Thoracic aorta (tissue), 2 donors: ENCODE measurements at regions not wholly inside any gene's neighbourhood (a gene's known extent, or its start where the extent isn't known, plus 50 kb on each side); places are given as distances from the start of the nearest gene placed in this dataset.

ENCODE experiments used
- ATAC-seq: fragments of 150-250 bp; one replicate; pipeline ENCODE4 v1.8.0; 2017; ENCODE audit warnings: low read depth; ENCODE audit not compliant: insufficient number of reproducible peaks, low FRiP score
- DNase-seq: peaks from one replicate; pipeline ENCODE4 v3.0.0-alpha.2; 2020; ENCODE audit warnings: low spot score
- H3K27ac ChIP-seq, 2 donors: fragments of 200-600 bp; sonication (generic); 1 replicate in 1 of 2; 2 replicates in 1 of 2; pipeline ENCODE4 v1.5.1; 2016; ENCODE audit warnings: mild to moderate bottlenecking in 2 of 2, moderate library complexity in 2 of 2
- H3K27me3 ChIP-seq: fragments of 200-600 bp; sonication (generic); replicated peaks from 2 replicates; pipeline ENCODE4 v1.6.0; 2016; ENCODE audit warnings: mild to moderate bottlenecking; ENCODE audit not compliant: insufficient read depth
- H3K36me3 ChIP-seq: fragments of 200-600 bp; sonication (generic); one replicate; pipeline ENCODE4 v1.5.1; 2016
- H3K4me1 ChIP-seq, 2 donors: fragments of 200-600 bp; sonication (generic); 1 replicate in 1 of 2; 2 replicates in 1 of 2; pipeline versions ENCODE4 v1.5.1 to v1.6.0; 2016; ENCODE audit warnings: low read depth in 2 of 2, mild to moderate bottlenecking in 1 of 2; ENCODE audit not compliant: control insufficient read depth in 1 of 2
- H3K4me3 ChIP-seq: fragments of 200-600 bp; sonication (generic); 2 replicates; pipeline ENCODE4 v1.5.1; 2016; ENCODE audit warnings: mild to moderate bottlenecking
- H3K9me3 ChIP-seq: fragments of 200-600 bp; sonication (generic); 2 replicates; pipeline ENCODE4 v1.5.1; 2016
- TF ChIP-seq, protein P1 (sequence below): fragments of 200-600 bp; sonication (generic); IDR thresholded peaks from one replicate; pipeline ENCODE4 v1.5.1; 2019; ENCODE audit warnings: antibody characterized with exemption

DNA sequence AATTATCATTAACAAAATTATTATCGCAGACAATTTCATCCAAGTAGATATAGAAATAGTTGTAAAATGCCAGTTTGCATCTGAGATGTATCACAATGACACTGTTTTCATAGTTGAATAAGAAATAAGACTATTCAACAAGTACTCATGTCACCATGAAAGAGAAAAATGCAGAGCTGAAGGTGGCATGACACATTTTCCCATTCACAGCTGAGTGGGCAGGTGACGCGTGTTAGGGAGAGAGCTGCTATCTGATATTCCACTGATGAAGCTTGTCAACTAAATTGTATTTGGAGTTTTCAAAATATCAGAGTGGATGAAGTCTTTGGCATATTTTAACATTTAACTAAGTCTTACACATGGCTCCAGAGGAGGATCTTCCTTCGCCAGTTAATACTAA, 70.3 kb upstream of the HDAC9 start:
- Histone ChIP-seq H3K36me3 (no peaks in the 10 kb centered on the region), H3K27me3 (no peaks in the 10 kb centered on the region), H3K4me1 (peaks cover 13 to 33% of the 10 kb centered on the region in 2 donors), H3K27ac (no peak overlapping the region), H3K4me3 (no peak overlapping the region), H3K9me3 (no peaks in the 10 kb centered on the region)
- TF ChIP-seq, protein P1, sequence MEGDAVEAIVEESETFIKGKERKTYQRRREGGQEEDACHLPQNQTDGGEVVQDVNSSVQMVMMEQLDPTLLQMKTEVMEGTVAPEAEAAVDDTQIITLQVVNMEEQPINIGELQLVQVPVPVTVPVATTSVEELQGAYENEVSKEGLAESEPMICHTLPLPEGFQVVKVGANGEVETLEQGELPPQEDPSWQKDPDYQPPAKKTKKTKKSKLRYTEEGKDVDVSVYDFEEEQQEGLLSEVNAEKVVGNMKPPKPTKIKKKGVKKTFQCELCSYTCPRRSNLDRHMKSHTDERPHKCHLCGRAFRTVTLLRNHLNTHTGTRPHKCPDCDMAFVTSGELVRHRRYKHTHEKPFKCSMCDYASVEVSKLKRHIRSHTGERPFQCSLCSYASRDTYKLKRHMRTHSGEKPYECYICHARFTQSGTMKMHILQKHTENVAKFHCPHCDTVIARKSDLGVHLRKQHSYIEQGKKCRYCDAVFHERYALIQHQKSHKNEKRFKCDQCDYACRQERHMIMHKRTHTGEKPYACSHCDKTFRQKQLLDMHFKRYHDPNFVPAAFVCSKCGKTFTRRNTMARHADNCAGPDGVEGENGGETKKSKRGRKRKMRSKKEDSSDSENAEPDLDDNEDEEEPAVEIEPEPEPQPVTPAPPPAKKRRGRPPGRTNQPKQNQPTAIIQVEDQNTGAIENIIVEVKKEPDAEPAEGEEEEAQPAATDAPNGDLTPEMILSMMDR: no peak
- DNase-seq (no peak), ATAC-seq (no peak)

DNA sequence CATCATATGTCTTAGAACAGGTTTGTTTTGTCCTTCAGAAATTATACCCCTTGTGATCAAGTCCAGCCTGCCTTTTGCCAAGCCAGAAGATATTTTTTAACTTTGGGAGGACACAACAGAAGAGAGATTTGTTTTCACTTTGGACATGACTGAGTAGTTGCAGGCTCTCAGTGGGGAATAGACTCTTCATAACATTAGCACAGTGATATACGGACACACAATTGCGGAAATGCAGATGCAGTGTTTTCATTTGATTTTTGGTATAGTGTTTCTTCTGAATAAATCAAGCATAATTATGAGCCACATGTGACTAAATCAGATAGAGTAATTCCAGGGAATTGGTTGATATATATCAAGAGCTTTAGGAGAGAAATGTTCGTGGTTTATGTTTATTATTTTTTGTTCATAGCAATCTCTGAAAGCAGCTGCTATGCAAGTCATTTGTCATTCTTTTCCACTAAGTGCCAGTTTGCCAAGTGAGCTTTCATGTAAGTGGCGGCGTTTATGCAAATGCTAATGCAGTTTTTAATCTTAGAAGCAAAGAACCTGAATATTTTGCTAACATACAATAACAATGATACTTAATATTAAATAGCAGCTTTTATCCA, 69.6 kb upstream of the HDAC9 start:
- Histone ChIP-seq H3K4me3 (no peak overlapping the region), H3K4me1 (peaks cover 11 to 26% of the 10 kb centered on the region in 2 donors), H3K36me3 (no peaks in the 10 kb centered on the region), H3K27ac (no peak overlapping the region), H3K9me3 (no peaks in the 10 kb centered on the region), H3K27me3 (no peaks in the 10 kb centered on the region)
- TF ChIP-seq, protein P1: no peak
- ATAC-seq (no peak), DNase-seq (no peak)

DNA sequence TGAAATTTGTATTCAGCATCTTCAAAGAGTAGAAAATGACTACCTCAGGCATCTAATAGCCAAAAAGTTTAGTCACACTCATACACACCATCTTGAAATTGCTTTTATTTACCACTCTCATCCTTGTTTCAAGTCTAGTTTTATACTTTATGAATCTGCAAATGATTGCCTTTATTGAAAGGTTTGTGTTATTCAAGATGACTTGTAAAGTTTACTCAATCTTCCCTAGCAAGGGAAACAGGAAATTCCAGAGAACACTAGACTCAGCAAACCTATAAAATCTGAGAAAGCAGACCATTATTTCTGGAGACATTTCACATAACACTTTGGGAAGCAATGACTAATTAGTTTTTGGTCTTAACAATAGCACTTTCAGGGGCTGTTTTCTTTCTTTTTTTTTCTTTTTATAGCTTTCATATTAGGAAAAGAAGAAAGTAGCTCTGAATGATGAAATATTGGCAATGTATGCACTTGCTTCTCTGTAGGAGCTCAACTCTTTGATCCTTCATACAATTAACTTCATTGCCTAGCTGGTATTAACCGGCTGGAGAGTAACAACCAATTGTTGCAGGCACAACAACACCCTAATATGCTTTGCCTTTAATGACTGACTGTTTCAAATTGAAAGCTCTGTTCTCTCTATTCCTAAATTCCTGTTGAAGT, 68.9 kb upstream of the HDAC9 start:
- H3K4me3 ChIP-seq: no peak overlapping the region
- no peak overlapping the region for H3K27ac ChIP-seq
- no peaks in the 10 kb centered on the region for H3K9me3 ChIP-seq
- H3K36me3 ChIP-seq: no peaks in the 10 kb centered on the region
- H3K27me3 ChIP-seq: no peaks in the 10 kb centered on the region
- TF ChIP-seq, protein P1: no peak
- no peak for DNase-seq
- ATAC-seq: no peak
- H3K4me1 ChIP-seq: peaks cover 7 to 18% of the 10 kb centered on the region in 2 donors

DNA sequence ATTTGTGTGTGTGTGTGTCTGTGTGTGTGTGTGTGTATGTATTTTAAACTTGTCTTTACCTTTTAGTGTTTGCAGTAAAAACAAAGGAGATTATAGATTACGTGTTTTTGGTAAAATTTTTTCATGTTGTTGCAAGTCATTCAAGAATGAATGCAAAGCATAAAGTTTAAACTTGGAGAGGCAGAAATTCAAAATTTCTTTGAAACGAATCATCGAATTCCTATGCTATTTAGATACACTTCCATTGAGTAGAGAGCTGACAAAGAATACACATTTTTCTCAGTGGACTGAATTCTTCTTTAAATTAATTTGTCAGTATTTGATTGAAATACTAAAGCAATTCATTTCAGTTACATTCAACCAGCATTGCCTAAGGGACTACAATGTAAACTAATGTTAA, 66.0 kb upstream of the HDAC9 start:
- DNase-seq: no peak
- H3K4me3 ChIP-seq: no peak overlapping the region
- no peak overlapping the region for H3K27ac ChIP-seq
- H3K27me3 ChIP-seq: no peaks in the 10 kb centered on the region
- TF ChIP-seq, protein P1: no peak
- no peaks in the 10 kb centered on the region for H3K36me3 ChIP-seq
- ATAC-seq: no peak
- H3K4me1 ChIP-seq: peaks cover 7 to 11% of the 10 kb centered on the region in 2 donors
- H3K9me3 ChIP-seq: no peaks in the 10 kb centered on the region

DNA sequence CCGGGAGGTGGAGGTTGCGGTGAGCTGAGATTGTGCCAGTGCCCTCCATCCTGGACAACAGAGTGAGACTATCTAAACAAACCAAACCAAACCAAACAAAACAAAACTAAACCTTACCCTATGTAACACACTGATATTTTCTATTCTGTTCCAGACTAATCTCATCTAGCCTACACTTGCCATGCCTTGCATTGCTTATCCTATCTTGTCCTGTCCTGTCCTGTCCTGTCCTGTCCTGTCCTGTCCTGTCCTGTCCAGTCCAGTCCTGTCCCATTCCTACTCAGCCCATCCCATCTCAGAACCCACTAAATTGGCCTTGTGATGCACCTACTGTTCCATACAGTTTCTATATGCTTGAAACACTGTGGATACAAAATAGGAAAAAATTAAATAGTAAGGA, 64.7 kb upstream of the HDAC9 start:
- Histone ChIP-seq H3K4me1 (peaks cover 7 to 11% of the 10 kb centered on the region in 2 donors), H3K4me3 (no peak overlapping the region), H3K9me3 (no peaks in the 10 kb centered on the region), H3K36me3 (no peaks in the 10 kb centered on the region), H3K27me3 (no peaks in the 10 kb centered on the region), H3K27ac (no peak overlapping the region)
- TF ChIP-seq, protein P1: no peak
- ATAC-seq (no peak), DNase-seq (no peak)
